ENCODE measurements at regions not wholly inside any gene's neighbourhood (a gene's known extent, or its start where the extent isn't known, plus 50 kb on each side); places are given as distances from the start of the nearest gene placed in this dataset.

DNA sequence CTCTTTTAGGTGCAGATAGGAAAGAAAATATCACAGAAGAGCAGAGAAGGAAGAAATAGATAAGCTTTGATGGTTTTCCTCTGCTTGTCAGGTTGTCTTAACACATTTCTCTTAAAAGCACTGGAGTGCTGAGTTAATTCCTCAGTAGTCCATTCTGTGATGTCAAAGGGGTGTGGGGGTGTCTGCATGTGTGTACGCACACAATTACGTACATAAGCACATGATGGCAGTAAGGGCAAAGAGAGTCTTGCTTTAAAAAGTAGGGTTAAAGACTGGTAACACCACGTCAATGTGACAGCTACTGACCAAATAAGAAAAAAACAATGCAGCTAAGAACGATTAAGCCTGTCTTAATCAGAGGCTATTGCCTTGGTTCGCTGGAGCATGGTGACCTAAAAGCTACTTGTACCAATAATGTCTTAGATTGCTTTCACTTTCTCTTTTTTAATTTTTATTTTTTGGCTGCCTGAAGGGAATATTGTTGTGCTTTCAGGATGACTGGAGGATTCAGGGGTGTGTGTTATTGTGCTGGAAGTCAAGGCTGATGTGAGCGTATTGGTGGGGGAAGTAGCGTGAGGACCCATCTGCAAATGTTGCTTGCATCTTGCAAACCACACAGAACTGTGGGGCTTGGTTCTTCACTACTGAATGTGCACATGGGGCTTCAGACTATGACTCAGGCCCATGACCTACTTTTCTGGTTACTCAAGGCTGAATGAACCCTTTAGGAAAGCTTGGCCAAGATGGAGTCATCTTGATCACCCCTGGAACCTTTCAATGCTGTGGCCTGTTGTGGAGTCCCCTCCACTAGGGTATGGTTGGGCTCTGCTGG lies 417.8 kb upstream of the TPM1 start:
- peak overlapping the region in 1 of 4 donors; percentile 14 for H3K4me3 ChIP-seq
- H3K27me3 ChIP-seq = no peaks in the 10 kb centered on the region
- intact Hi-C loops (cut with DNase I; ENCODE audit: low total_unique reads) = no loop called here
- 42 to 60% (median 55%) methylated on average over 7 of the region's 7 CpGs for WGBS, 5 donors
- H3K4me1 ChIP-seq = peaks cover 0 to 20% (median 18%) of the 10 kb centered on the region in 4 donors
- peak overlapping the region in 4 of 5 donors; percentile 7 to 62 (median 36) for H3K27ac ChIP-seq
- no peaks in the 10 kb centered on the region for H3K9me3 ChIP-seq
- no peak for DNase-seq
- no peaks in the 10 kb centered on the region for H3K36me3 ChIP-seq
- peak in 1 of 3 donors; percentile 3 for TF ChIP-seq POLR2AphosphoS5 (IDR thresholded peaks at IDR 0.05)
- no peak for TF ChIP-seq CTCF (IDR thresholded peaks at IDR 0.05)

- no peaks in the 10 kb centered on the region for H3K36me3 ChIP-seq
- intact Hi-C loops (cut with DNase I; ENCODE audit: low total_unique reads) = no loop called here
- H3K27me3 ChIP-seq = no peaks in the 10 kb centered on the region
- H3K4me1 ChIP-seq = peaks cover 0 to 20% (median 18%) of the 10 kb centered on the region in 4 donors
- DNase-seq = peak in 1 of 2 donors; percentile 40
- H3K27ac ChIP-seq = peak overlapping the region in 3 of 5 donors; percentile 7 to 62 (median 59)
- H3K9me3 ChIP-seq = no peaks in the 10 kb centered on the region
- TF ChIP-seq EP300 (IDR thresholded peaks at IDR 0.05) (no peak), CTCF (IDR thresholded peaks at IDR 0.05) (no peak), POLR2A (IDR thresholded peaks at IDR 0.05) (no peak), POLR2AphosphoS5 (IDR thresholded peaks at IDR 0.05) (no peak)
- H3K4me3 ChIP-seq = no peak overlapping the region
- 64 to 82% (median 80%) methylated on average over 9 of the region's 9 CpGs for WGBS, 5 donors
Observed at GRCh38 chr15:62625429-62626033, 417.0 kb upstream of the TPM1 start.

GRCh38 chr15:62626903-62627302 lies 415.6 kb upstream of the TPM1 start:
- H3K27me3 ChIP-seq = no peaks in the 10 kb centered on the region
- 70 to 89% (median 86%) methylated on average over 4 of the region's 4 CpGs for WGBS, 5 donors
- H3K4me3 ChIP-seq = no peak overlapping the region
- H3K4me1 ChIP-seq = peaks cover 0 to 20% (median 18%) of the 10 kb centered on the region in 4 donors
- DNase-seq = no peak
- no peaks in the 10 kb centered on the region for H3K9me3 ChIP-seq
- H3K27ac ChIP-seq = no peak overlapping the region
- H3K36me3 ChIP-seq = no peaks in the 10 kb centered on the region
- no peak for TF ChIP-seq POLR2A (IDR thresholded peaks at IDR 0.05)
- no peak for TF ChIP-seq CTCF (IDR thresholded peaks at IDR 0.05)
- TF ChIP-seq EP300 (IDR thresholded peaks at IDR 0.05) = no peak
- TF ChIP-seq POLR2AphosphoS5 (IDR thresholded peaks at IDR 0.05) = no peak
- intact Hi-C loops (cut with DNase I; ENCODE audit: low total_unique reads) = no loop called here

DNA sequence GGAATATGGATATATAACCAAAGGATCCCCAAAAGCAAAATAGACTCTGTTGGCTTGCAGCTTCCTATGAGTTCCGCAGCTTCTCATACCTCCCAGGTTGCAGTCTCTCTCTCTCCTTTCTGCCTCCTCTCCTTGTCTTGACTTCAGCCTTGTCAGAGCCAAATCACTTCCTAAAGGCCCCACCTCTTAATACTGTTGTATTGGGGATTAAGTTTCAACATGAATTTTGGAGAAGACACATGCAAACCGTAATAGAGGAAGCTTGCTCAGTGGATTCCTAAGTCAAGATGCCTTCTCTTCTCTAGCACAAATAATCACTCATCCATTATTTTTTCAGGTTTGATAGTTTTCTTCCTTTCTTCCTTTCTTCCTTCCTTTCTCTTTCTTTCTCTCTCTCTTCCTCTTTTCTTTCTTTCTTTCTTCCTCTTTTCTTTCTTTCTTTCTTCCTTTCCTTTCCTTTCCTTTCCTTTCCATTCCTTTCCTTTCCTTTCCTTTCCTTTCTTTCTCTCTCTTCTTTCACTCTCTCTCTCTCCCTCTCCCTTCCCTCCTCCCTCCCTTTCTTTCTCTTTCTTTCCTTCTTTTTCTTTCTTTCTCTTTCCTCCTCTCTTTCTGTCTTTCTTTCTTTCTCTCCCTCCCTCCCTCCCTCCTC lies 411.3 kb upstream of the TPM1 start:
- no peak for DNase-seq
- 81 to 94% (median 90%) methylated on average over 2 of the region's 2 CpGs for WGBS, 5 donors
- Histone ChIP-seq H3K4me3 (no peak overlapping the region), H3K36me3 (no peaks in the 10 kb centered on the region), H3K27ac (no peak overlapping the region), H3K4me1 (peaks cover 0 to 5% (median 0%) of the 10 kb centered on the region in 4 donors), H3K27me3 (no peaks in the 10 kb centered on the region), H3K9me3 (no peaks in the 10 kb centered on the region)
- intact Hi-C loops (cut with DNase I; ENCODE audit: low total_unique reads) = no loop called here
- no peak for TF ChIP-seq EP300 (IDR thresholded peaks at IDR 0.05)
- TF ChIP-seq CTCF (IDR thresholded peaks at IDR 0.05) = no peak
- no peak for TF ChIP-seq POLR2A (IDR thresholded peaks at IDR 0.05)
- no peak for TF ChIP-seq POLR2AphosphoS5 (IDR thresholded peaks at IDR 0.05)
